ENCODE measurements at regions not wholly inside any gene's neighbourhood (a gene's known extent, or its start where the extent isn't known, plus 50 kb on each side); places are given as distances from the start of the nearest gene placed in this dataset.

DNA sequence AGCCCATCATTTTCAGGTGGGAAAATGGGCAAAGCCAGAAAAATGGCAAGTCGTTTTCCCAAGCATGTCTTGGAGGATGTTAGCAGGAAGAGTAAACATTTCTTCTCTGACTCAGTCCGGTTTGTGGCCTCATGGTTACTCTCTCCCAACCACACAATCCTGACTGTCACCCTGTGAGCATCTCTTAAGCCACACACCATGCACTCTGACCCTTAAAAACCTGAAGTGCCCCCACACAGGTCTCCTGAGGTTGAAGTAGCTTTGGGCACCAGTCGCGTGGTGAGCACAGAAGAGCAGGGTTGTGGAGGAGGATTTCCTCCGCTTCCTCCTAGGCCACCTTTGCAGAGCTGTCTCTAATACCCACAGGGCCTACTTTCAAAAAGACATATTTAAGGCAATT, 387.3 kb upstream of the NPVF start:
- TF ChIP-seq, protein P1, sequence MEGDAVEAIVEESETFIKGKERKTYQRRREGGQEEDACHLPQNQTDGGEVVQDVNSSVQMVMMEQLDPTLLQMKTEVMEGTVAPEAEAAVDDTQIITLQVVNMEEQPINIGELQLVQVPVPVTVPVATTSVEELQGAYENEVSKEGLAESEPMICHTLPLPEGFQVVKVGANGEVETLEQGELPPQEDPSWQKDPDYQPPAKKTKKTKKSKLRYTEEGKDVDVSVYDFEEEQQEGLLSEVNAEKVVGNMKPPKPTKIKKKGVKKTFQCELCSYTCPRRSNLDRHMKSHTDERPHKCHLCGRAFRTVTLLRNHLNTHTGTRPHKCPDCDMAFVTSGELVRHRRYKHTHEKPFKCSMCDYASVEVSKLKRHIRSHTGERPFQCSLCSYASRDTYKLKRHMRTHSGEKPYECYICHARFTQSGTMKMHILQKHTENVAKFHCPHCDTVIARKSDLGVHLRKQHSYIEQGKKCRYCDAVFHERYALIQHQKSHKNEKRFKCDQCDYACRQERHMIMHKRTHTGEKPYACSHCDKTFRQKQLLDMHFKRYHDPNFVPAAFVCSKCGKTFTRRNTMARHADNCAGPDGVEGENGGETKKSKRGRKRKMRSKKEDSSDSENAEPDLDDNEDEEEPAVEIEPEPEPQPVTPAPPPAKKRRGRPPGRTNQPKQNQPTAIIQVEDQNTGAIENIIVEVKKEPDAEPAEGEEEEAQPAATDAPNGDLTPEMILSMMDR (IDR thresholded peaks at IDR 0.05): no peak
- TF ChIP-seq POLR2AphosphoS5 (IDR thresholded peaks at IDR 0.05): no peak
- no peak for TF ChIP-seq EP300 (IDR thresholded peaks at IDR 0.05)
